Esophagus muscularis mucosa (tissue), 3 donors: ENCODE measurements at regions not wholly inside any gene's neighbourhood (a gene's known extent, or its start where the extent isn't known, plus 50 kb on each side); places are given as distances from the start of the nearest gene placed in this dataset.

Source experiments
- POLR2A ChIP-seq: fragments of 450-650 bp; IDR thresholded peaks from one replicate; pipeline ENCODE4 v1.6.1; 2017; ENCODE audit warnings: antibody characterized with exemption, moderate library complexity, mild to moderate bottlenecking, low read depth
- POLR2AphosphoS5 ChIP-seq, 2 donors: sonication (generic); formaldehyde crosslinking; IDR thresholded peaks; one replicate each; pipeline ENCODE4 v1.6.1; 2017; ENCODE audit warnings: antibody characterized with exemption in 2 of 2
- TF ChIP-seq, protein P1 (sequence below), 3 experiments: fragments of 200-600 bp in 2 of 3; fragments of 450-650 bp in 1 of 3; sonication (generic) in 2 of 3; IDR thresholded peaks; one replicate each; pipeline ENCODE4 v1.5.1; 2017 to 2019; ENCODE audit warnings: antibody characterized with exemption in 3 of 3, mild to moderate bottlenecking in 2 of 3, moderate library complexity in 1 of 3

DNA sequence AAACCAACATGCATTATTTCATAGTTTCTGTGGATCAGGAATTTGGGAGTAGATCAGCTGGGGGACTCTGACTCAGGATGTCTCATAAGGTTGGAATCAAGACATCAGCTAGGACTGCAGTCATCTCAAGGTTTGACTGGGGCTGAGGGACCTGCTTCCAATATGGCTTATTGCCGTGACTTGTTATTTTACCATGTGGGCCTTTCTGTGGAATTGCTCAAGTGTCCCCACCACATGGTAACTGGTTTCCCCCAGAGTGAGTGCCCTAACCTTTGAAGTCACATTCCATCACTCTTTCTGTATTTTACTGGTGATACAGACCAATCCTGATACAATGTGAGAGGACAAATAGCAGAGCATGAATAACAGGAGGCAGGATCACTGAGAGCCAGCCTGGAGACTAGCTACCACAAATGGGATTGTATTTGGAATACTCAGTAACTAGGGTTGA lies 70.2 kb upstream of the ELL2 start:
- TF ChIP-seq, protein P1, sequence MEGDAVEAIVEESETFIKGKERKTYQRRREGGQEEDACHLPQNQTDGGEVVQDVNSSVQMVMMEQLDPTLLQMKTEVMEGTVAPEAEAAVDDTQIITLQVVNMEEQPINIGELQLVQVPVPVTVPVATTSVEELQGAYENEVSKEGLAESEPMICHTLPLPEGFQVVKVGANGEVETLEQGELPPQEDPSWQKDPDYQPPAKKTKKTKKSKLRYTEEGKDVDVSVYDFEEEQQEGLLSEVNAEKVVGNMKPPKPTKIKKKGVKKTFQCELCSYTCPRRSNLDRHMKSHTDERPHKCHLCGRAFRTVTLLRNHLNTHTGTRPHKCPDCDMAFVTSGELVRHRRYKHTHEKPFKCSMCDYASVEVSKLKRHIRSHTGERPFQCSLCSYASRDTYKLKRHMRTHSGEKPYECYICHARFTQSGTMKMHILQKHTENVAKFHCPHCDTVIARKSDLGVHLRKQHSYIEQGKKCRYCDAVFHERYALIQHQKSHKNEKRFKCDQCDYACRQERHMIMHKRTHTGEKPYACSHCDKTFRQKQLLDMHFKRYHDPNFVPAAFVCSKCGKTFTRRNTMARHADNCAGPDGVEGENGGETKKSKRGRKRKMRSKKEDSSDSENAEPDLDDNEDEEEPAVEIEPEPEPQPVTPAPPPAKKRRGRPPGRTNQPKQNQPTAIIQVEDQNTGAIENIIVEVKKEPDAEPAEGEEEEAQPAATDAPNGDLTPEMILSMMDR (IDR thresholded peaks at IDR 0.05), result no peak
- TF ChIP-seq POLR2AphosphoS5 (IDR thresholded peaks at IDR 0.05) (no peak), POLR2A (no peak)
